ENCODE measurements at regions not wholly inside any gene's neighbourhood (a gene's known extent, or its start where the extent isn't known, plus 50 kb on each side); places are given as distances from the start of the nearest gene placed in this dataset.

DNA sequence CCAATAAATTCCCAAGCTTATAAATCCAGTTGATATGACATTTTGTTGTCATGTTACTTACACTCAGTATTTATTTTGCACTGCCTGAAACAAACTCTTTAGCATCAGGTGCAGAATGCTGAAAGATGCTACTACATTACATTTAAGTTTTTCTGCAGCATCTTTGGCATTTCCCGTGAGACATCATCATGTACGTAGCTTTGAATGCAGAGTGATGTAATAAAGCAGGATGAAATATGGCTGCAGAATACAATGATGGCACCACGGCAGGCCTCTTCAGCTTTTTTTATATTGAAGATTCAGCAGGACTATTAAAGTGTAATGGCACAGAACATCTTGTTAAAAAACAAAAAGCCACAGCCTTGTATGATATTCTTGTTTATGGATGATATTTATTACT, 531.8 kb downstream of the NXPH1 start:
- TF ChIP-seq, protein P1, sequence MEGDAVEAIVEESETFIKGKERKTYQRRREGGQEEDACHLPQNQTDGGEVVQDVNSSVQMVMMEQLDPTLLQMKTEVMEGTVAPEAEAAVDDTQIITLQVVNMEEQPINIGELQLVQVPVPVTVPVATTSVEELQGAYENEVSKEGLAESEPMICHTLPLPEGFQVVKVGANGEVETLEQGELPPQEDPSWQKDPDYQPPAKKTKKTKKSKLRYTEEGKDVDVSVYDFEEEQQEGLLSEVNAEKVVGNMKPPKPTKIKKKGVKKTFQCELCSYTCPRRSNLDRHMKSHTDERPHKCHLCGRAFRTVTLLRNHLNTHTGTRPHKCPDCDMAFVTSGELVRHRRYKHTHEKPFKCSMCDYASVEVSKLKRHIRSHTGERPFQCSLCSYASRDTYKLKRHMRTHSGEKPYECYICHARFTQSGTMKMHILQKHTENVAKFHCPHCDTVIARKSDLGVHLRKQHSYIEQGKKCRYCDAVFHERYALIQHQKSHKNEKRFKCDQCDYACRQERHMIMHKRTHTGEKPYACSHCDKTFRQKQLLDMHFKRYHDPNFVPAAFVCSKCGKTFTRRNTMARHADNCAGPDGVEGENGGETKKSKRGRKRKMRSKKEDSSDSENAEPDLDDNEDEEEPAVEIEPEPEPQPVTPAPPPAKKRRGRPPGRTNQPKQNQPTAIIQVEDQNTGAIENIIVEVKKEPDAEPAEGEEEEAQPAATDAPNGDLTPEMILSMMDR (IDR thresholded peaks at IDR 0.05; ENCODE audit: borderline replicate concordance, insufficient read depth, low read depth, low read length) = no peak
- H3K4me3 ChIP-seq (ENCODE audit: low read depth, low read length) = no peak overlapping the region

DNA sequence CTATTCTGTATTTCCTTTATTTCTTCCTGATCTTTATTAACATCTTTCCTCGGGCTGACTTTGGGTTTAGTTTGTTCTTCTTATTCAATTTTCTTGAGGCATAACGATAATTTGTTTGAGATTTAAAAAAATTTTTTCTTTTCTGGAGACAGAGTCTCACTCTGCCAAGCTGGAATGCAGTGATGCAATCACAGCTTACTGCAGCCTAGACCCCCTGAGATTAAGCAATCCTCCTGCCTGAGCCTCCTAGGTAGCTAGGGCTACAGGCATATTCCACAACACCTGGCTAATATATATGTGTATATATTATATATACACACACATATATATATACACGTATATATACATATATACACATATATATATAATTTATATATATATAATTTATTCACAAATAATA, 540.2 kb downstream of the NXPH1 start:
- TF ChIP-seq, protein P1 (IDR thresholded peaks at IDR 0.05; ENCODE audit: borderline replicate concordance, insufficient read depth, low read depth, low read length) = no peak
- no peak overlapping the region for H3K4me3 ChIP-seq (ENCODE audit: low read depth, low read length)

DNA sequence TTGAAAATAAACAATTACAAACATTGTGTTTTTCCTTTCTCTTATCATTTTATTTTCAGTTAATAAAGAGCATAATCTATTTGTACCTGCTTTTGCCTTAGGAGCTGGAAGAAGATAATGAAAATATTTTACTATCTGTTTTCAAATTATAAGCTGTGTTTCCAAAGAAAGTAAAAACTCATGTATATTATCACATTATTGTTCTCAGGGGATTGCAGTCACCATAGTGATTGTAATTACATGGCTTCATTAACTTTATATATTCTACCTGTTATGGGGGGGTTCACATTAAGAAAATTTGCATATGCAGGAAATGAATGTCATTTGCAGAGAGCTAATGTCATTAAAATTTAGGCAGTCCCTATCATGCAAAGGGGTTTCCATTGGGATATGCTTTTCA, 542.3 kb downstream of the NXPH1 start:
- no peak overlapping the region for H3K4me3 ChIP-seq (ENCODE audit: low read depth, low read length)
- TF ChIP-seq, protein P1 (IDR thresholded peaks at IDR 0.05; ENCODE audit: borderline replicate concordance, insufficient read depth, low read depth, low read length) = no peak

DNA sequence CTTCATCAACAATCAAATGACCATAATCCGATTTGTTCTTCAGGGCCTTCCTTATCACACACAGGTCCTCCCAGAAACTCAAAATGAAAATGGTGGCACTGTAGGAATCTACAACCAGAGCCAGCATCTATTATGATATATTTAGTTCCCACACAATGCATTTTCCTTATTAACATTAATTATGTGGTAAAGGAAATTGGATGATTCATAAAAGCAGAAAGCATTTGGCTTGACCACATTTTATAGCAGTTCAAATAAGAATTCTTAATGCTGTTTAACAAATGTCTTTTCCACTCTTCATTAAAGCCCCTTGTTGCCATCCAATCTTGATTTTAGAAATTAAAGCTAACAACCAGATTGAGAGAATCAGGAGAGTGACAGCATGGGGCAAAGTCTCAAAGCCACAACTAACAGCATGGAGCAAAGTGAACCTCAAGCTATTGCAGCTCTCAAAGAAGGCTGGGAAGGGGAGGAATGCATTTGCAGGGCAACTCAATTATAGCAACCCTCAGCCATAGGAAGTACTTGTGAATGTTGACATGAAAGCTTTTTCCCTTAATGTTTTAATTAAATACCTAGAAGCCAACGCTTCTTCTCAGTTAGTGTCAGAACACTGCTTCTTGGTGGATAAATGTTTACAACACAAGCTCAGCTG, 549.1 kb downstream of the NXPH1 start:
- TF ChIP-seq, protein P1 (IDR thresholded peaks at IDR 0.05; ENCODE audit: borderline replicate concordance, insufficient read depth, low read depth, low read length) = no peak
- no peak overlapping the region for H3K4me3 ChIP-seq (ENCODE audit: low read depth, low read length)

DNA sequence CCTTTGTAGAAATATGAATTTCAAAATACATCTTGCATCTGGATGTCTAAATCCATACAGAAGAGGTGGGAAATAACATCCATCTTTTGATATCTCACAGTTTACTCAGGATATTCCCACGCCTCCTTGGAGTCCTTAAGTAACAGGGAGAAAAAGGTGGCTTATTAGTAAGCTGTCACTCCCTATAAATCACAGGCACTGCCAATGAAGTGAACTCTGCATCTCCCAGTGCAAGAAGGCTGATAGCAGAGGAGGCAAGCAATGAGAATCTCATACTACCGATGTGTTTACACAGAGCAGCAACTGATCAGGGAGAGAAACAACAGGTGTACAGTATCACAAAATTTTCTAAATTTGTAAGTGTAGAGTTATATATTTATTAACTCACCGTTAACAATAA, 551.8 kb downstream of the NXPH1 start:
- no peak overlapping the region for H3K4me3 ChIP-seq (ENCODE audit: low read depth, low read length)
- TF ChIP-seq, protein P1 (IDR thresholded peaks at IDR 0.05; ENCODE audit: borderline replicate concordance, insufficient read depth, low read depth, low read length) = no peak

DNA sequence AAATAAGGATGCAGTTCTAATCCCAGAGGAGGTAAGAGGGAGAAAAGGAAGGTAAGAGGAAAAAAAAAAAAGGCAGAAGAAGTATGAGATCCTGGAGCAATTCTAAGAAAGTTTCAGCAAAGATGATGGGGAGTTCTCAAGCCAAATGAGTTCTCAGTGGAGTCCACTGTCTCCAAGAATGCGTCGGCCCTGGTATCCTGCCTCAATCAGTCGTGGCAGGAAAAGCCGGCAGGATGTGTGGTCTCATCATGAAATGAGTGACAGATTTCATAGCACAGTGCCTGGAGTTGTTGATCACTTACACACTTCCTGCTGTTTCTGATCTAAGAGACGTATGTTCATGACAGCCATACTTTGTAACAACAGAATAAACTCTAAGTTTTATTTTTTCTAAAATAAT, 554.9 kb downstream of the NXPH1 start:
- no peak overlapping the region for H3K4me3 ChIP-seq (ENCODE audit: low read depth, low read length)
- TF ChIP-seq, protein P1 (IDR thresholded peaks at IDR 0.05; ENCODE audit: borderline replicate concordance, insufficient read depth, low read depth, low read length) = no peak

DNA sequence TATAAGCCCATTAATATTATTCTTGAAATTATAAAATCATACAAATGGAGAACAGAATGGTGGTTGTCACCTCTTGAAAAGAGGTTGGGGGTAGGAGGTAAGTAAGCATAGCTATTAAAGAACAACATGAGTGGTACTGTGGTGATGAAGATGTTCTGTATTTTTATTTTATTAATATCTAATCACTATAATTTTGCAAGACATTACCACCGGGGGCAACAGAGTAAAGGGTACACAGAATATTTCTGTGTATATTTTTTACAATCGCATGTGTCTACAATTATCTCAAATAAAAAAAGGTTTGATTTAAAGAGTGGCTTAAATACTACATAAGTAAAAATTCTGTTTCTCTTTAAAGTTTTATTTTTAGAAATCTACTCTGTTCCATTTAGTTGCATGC, 557.8 kb downstream of the NXPH1 start:
- H3K4me3 ChIP-seq (ENCODE audit: low read depth, low read length) = no peak overlapping the region
- TF ChIP-seq, protein P1 (IDR thresholded peaks at IDR 0.05; ENCODE audit: borderline replicate concordance, insufficient read depth, low read depth, low read length) = no peak
